GM23338 (cell line): ENCODE measurements at regions not wholly inside any gene's neighbourhood (a gene's known extent, or its start where the extent isn't known, plus 50 kb on each side); places are given as distances from the start of the nearest gene placed in this dataset.

ENCODE experiments used
- ATAC-seq: fragments of 200-7000 bp; cut with Tn5 transposase; 3 replicates; pipeline ENCODE4 v1.9.1; 2020
- DNase-seq: peaks from one replicate; pipeline ENCODE4 v3.0.0-alpha.2; 2015; ENCODE audit warnings: low spot score
- H2AFZ ChIP-seq: fragments of 200-600 bp; sonication (generic); 2 replicates; pipeline ENCODE4 v1.8.0; 2016; ENCODE audit warnings: antibody characterized with exemption, mild to moderate bottlenecking, moderate library complexity
- H3F3A ChIP-seq: fragments of 200-600 bp; sonication (generic); replicated peaks from 2 replicates; pipeline ENCODE4 v1.8.0; 2017; ENCODE audit warnings: antibody characterized with exemption, mixed run types, low read depth
- H3K27ac ChIP-seq: fragments of 200-600 bp; sonication (generic); 2 replicates; pipeline ENCODE4 v1.6.1; 2016; ENCODE audit warnings: low read depth
- H3K27me3 ChIP-seq: fragments of 200-600 bp; sonication (generic); 2 replicates; pipeline ENCODE4 v1.8.0; 2016; ENCODE audit warnings: mild to moderate bottlenecking, mixed run types, moderate library complexity; ENCODE audit not compliant: insufficient read depth
- H3K36me3 ChIP-seq: fragments of 200-600 bp; sonication (generic); 2 replicates; pipeline ENCODE4 v1.8.0; 2016; ENCODE audit warnings: mild to moderate bottlenecking; ENCODE audit not compliant: insufficient read depth
- H3K4me1 ChIP-seq: fragments of 200-600 bp; sonication (generic); 2 replicates; pipeline ENCODE4 v1.8.0; 2016; ENCODE audit warnings: mild to moderate bottlenecking, moderate library complexity; ENCODE audit not compliant: insufficient read depth
- H3K4me2 ChIP-seq: fragments of 200-600 bp; sonication (generic); 2 replicates; pipeline ENCODE4 v1.7.1; 2017; ENCODE audit warnings: mixed run types
- H3K4me3 ChIP-seq: fragments of 200-600 bp; sonication (generic); 2 replicates; pipeline ENCODE4 v1.6.1; 2016; ENCODE audit warnings: mixed run types
- H3K79me2 ChIP-seq: fragments of 200-600 bp; sonication (generic); replicated peaks from 2 replicates; pipeline ENCODE4 v1.8.0; 2017; ENCODE audit warnings: mild to moderate bottlenecking; ENCODE audit not compliant: insufficient read depth
- H3K9me2 ChIP-seq: fragments of 200-600 bp; sonication (generic); 2 replicates; pipeline ENCODE4 v1.8.0; 2017; ENCODE audit not compliant: insufficient read depth
- H4K20me1 ChIP-seq: fragments of 200-600 bp; sonication (generic); replicated peaks from 2 replicates; pipeline ENCODE4 v1.8.0; 2017; ENCODE audit warnings: mild to moderate bottlenecking; ENCODE audit not compliant: insufficient read depth
- H3K27ac Mint-ChIP-seq: 2 replicates; pipeline ENCODE4 v1.8.0; 2020; ENCODE audit warnings: inconsistent platforms, mild to moderate bottlenecking, moderate library complexity, mixed read lengths
- H3K27me3 Mint-ChIP-seq: 3 replicates; pipeline ENCODE4 v1.8.0; 2022; ENCODE audit warnings: low read depth, mild to moderate bottlenecking, moderate library complexity, mixed read lengths, inconsistent platforms; ENCODE audit not compliant: insufficient read depth, poor library complexity
- H3K36me3 Mint-ChIP-seq: 3 replicates; pipeline ENCODE4 v1.8.0; 2021; ENCODE audit warnings: low read depth, mild to moderate bottlenecking, inconsistent platforms, moderate library complexity, mixed read lengths
- H3K4me1 Mint-ChIP-seq: 3 replicates; pipeline ENCODE4 v1.8.0; 2020; ENCODE audit warnings: mild to moderate bottlenecking, inconsistent platforms, mixed read lengths
- H3K4me3 Mint-ChIP-seq: 3 replicates; pipeline ENCODE4 v1.8.0; 2021; ENCODE audit warnings: moderate library complexity, mild to moderate bottlenecking, inconsistent platforms, mixed read lengths
- H3K9me3 Mint-ChIP-seq: 3 replicates; pipeline ENCODE4 v1.8.0; 2020; ENCODE audit warnings: moderate library complexity, mild to moderate bottlenecking, inconsistent platforms, mixed read lengths
- POLR2AphosphoS5 ChIP-seq: IDR thresholded peaks from 2 replicates; pipeline ENCODE4 v1.6.1; 2016; ENCODE audit warnings: antibody characterized with exemption, low read depth
- STAT1 ChIP-seq: IDR thresholded peaks from one replicate; pipeline ENCODE4 v1.6.1; 2016; ENCODE audit warnings: antibody characterized with exemption; ENCODE audit not compliant: unreplicated experiment
- ZNF462 ChIP-seq: fragments of 250-450 bp; sonication (Bioruptor Pico); IDR thresholded peaks from 2 replicates; pipeline ENCODE4 v1.5.0; 2020; ENCODE audit warnings: mild to moderate bottlenecking, moderate library complexity
- TF ChIP-seq, protein P1 (sequence below), 2 experiments: fragments of 200-600 bp in 1 of 2; sonication (generic) in 1 of 2; conservative IDR thresholded peaks; 2 replicates each; pipeline versions ENCODE4 v1.5.1 to v1.6.1; 2016 to 2017; ENCODE audit warnings: antibody characterized with exemption in 2 of 2, low read depth in 2 of 2, mild to moderate bottlenecking in 2 of 2, moderate library complexity in 1 of 2

- H3K4me3 Mint-ChIP-seq = no peak overlapping the region
- Histone ChIP-seq H3K9me2 (no peaks in the 10 kb centered on the region), H3K27ac (no peak overlapping the region), H3K4me3 (no peak overlapping the region), H2AFZ (no peak overlapping the region), H3K27me3 (no peaks in the 10 kb centered on the region), H3K4me1 (0 out of 2 replicates have a peak, but pooled peaks cover 10% of the 10 kb centered on the region), H3K4me2 (no peak overlapping the region; the same call in 1 of the 2 replicates), H3K79me2 (no peaks in the 10 kb centered on the region), H3F3A (no peaks in the 10 kb centered on the region), H3K36me3 (no peaks in the 10 kb centered on the region), H4K20me1 (no peaks in the 10 kb centered on the region)
- peaks cover 12% of the 10 kb centered on the region for H3K36me3 Mint-ChIP-seq
- H3K27me3 Mint-ChIP-seq = peaks cover 6% of the 10 kb centered on the region
- H3K4me1 Mint-ChIP-seq = peaks cover 9% of the 10 kb centered on the region
- no peak overlapping the region for H3K27ac Mint-ChIP-seq
- ATAC-seq (peak; percentile 94), DNase-seq (peak; percentile 65)
- no peaks in the 10 kb centered on the region; the same call in 1 of the 3 replicates for H3K9me3 Mint-ChIP-seq
- TF ChIP-seq, protein P1, sequence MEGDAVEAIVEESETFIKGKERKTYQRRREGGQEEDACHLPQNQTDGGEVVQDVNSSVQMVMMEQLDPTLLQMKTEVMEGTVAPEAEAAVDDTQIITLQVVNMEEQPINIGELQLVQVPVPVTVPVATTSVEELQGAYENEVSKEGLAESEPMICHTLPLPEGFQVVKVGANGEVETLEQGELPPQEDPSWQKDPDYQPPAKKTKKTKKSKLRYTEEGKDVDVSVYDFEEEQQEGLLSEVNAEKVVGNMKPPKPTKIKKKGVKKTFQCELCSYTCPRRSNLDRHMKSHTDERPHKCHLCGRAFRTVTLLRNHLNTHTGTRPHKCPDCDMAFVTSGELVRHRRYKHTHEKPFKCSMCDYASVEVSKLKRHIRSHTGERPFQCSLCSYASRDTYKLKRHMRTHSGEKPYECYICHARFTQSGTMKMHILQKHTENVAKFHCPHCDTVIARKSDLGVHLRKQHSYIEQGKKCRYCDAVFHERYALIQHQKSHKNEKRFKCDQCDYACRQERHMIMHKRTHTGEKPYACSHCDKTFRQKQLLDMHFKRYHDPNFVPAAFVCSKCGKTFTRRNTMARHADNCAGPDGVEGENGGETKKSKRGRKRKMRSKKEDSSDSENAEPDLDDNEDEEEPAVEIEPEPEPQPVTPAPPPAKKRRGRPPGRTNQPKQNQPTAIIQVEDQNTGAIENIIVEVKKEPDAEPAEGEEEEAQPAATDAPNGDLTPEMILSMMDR (conservative IDR thresholded peaks at IDR 0.05; ENCODE audit: low read depth in 2 of 2) = peak; percentile 51 to 67
- TF ChIP-seq POLR2AphosphoS5 = no peak
Measured at GRCh38 chr9:19551124-19551929, 142.5 kb downstream of the ACER2 start.

DNA sequence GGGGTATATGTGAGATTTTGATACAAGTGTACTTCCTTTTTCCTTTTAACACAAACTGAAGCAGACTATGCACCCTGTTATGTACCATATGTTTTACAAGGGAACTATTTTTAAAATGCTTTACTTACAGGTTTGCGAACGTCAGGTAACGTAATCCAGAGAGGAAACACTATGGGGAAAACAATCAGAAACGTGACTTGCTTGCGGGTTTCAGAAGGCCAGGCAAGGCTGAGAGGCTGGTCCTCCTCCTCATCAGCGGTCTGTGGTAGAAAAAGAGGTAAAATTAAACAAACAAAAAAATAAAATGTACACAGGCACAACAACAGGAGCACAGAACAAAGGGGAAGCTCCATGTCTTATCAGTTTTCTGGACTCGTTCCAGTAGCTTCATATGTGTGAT is 141.2 kb downstream of the ACER2 start:
- no peak for TF ChIP-seq STAT1
- DNase-seq (no peak), ATAC-seq (no peak)
- Histone ChIP-seq H3K36me3 (no peaks in the 10 kb centered on the region), H3K9me2 (no peaks in the 10 kb centered on the region), H3K4me3 (no peak overlapping the region), H3K4me2 (no peak overlapping the region), H3K27me3 (no peaks in the 10 kb centered on the region), H3F3A (no peaks in the 10 kb centered on the region), H3K4me1 (0 out of 2 replicates have a peak, but pooled peaks cover 10% of the 10 kb centered on the region), H3K79me2 (no peaks in the 10 kb centered on the region), H2AFZ (no peak overlapping the region), H4K20me1 (no peaks in the 10 kb centered on the region), H3K27ac (no peak overlapping the region)
- H3K9me3 Mint-ChIP-seq = peaks cover 2% of the 10 kb centered on the region; the same call in 2 of the 3 replicates
- H3K4me1 Mint-ChIP-seq = peaks cover 9% of the 10 kb centered on the region
- H3K4me3 Mint-ChIP-seq = no peak overlapping the region
- peaks cover 10% of the 10 kb centered on the region for H3K27me3 Mint-ChIP-seq
- no peak overlapping the region for H3K27ac Mint-ChIP-seq
- H3K36me3 Mint-ChIP-seq = peaks cover 23% of the 10 kb centered on the region

GRCh38 chr9:19533373-19533772 is 124.6 kb downstream of the ACER2 start:
- Mint-ChIP-seq H3K27ac (no peak overlapping the region), H3K9me3 (peaks cover 12% of the 10 kb centered on the region), H3K27me3 (no peaks in the 10 kb centered on the region), H3K4me3 (no peak overlapping the region), H3K36me3 (peaks cover 8% of the 10 kb centered on the region; the same call in 1 of the 3 replicates), H3K4me1 (no peaks in the 10 kb centered on the region)
- H3K27me3 ChIP-seq = no peaks in the 10 kb centered on the region
- H2AFZ ChIP-seq = no peak overlapping the region
- no peak for ATAC-seq
- no peak overlapping the region for H3K4me3 ChIP-seq
- no peaks in the 10 kb centered on the region for H4K20me1 ChIP-seq
- DNase-seq = no peak
- H3K36me3 ChIP-seq = no peaks in the 10 kb centered on the region; the same call in 1 of the 2 replicates
- no peaks in the 10 kb centered on the region for H3K4me1 ChIP-seq
- no peak overlapping the region for H3K4me2 ChIP-seq
- H3K27ac ChIP-seq = no peak overlapping the region
- no peaks in the 10 kb centered on the region for H3F3A ChIP-seq
- H3K79me2 ChIP-seq = no peaks in the 10 kb centered on the region
- H3K9me2 ChIP-seq = no peaks in the 10 kb centered on the region
- no peak for TF ChIP-seq ZNF462 (CRISPR knock-in tag)
- TF ChIP-seq, protein P1 (conservative IDR thresholded peaks at IDR 0.05; ENCODE audit: low read depth in 2 of 2) = no peak
